Tibial nerve (tissue), 4 donors: ENCODE measurements at regions not wholly inside any gene's neighbourhood (a gene's known extent, or its start where the extent isn't known, plus 50 kb on each side); places are given as distances from the start of the nearest gene placed in this dataset.

Experiments used
- DNase-seq, 2 donors: peaks; one replicate each; pipeline ENCODE4 v3.0.0-alpha.2; 2019; ENCODE audit warnings: low spot score in 2 of 2
- H3K27ac ChIP-seq, 4 donors: fragments of 200-600 bp; sonication (generic) in 3 of 4; one replicate each; pipeline ENCODE4 v1.5.1; 2017 to 2019; ENCODE audit warnings: mild to moderate bottlenecking in 1 of 4
- H3K27me3 ChIP-seq, 2 donors: fragments of 200-600 bp; sonication (generic) in 1 of 2; one replicate each; pipeline versions ENCODE4 v1.5.1 to v1.6.0; 2017 to 2019
- H3K36me3 ChIP-seq, 3 donors: fragments of 200-600 bp; sonication (generic); one replicate each; pipeline ENCODE4 v1.5.1; 2018 to 2019
- H3K4me1 ChIP-seq, 4 donors: fragments of 200-600 bp; sonication (generic) in 3 of 4; one replicate each; pipeline ENCODE4 v1.5.1; 2017 to 2019
- H3K4me3 ChIP-seq, 4 donors: fragments of 200-600 bp; sonication (generic) in 3 of 4; one replicate each; pipeline ENCODE4 v1.5.1; 2017 to 2019; ENCODE audit warnings: mild to moderate bottlenecking in 1 of 4, moderate library complexity in 1 of 4
- H3K9me3 ChIP-seq, 4 donors: fragments of 200-600 bp; sonication (generic) in 3 of 4; one replicate each; pipeline ENCODE4 v1.5.1; 2017 to 2019
- EP300 ChIP-seq, 2 donors: sonication (generic); formaldehyde crosslinking; IDR thresholded peaks; one replicate each; pipeline ENCODE4 v1.6.1; 2017; ENCODE audit warnings: antibody characterized with exemption in 2 of 2, mild to moderate bottlenecking in 1 of 2
- POLR2A ChIP-seq, 2 donors: fragments of 450-650 bp; IDR thresholded peaks; one replicate each; pipeline ENCODE4 v1.6.1; 2017; ENCODE audit warnings: antibody characterized with exemption in 2 of 2, mild to moderate bottlenecking in 2 of 2, moderate library complexity in 2 of 2
- WGBS, 2 donors: methylation state at CpG; one replicate each; pipeline ENCODE4 v1.1.5; 2018; 5-methylcytosine and 5-hydroxymethylcytosine counted together
- TF ChIP-seq, protein P1 (sequence below), 5 experiments: fragments of 200-600 bp in 3 of 5; fragments of 450-650 bp in 2 of 5; sonication (generic) in 3 of 5; IDR thresholded peaks; one replicate each; pipeline ENCODE4 v1.5.1; 2016 to 2019; ENCODE audit warnings: antibody characterized with exemption in 5 of 5, mild to moderate bottlenecking in 3 of 5, moderate library complexity in 2 of 5

DNA sequence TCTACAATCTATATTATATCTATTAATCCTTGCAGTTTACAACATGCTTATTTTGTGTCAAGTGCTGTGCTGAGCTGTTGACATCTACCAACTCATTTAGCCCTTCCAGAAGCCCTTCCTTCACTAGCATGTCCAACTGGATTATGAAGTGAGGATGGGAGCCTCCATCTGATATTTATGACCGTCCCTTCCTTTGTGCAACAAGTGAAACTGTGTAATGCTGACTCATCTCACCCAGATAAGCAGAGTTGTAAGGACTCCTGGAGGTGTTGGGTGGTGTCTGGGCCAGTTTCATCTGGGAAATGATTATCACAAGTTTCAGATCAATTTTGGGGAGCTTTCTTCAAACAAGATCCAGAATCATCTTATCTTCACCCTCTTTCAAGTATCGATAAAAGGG lies 156.6 kb upstream of the ETAA1 start:
- 80 to 85% methylated on average over 2 of the region's 2 CpGs for WGBS, 2 donors
- Histone ChIP-seq H3K27ac (no peak overlapping the region), H3K4me3 (no peak overlapping the region), H3K4me1 (no peaks in the 10 kb centered on the region), H3K36me3 (no peaks in the 10 kb centered on the region), H3K9me3 (no peaks in the 10 kb centered on the region), H3K27me3 (no peaks in the 10 kb centered on the region)
- TF ChIP-seq EP300 (IDR thresholded peaks at IDR 0.05) (no peak), POLR2A (IDR thresholded peaks at IDR 0.05) (no peak)
- TF ChIP-seq, protein P1, sequence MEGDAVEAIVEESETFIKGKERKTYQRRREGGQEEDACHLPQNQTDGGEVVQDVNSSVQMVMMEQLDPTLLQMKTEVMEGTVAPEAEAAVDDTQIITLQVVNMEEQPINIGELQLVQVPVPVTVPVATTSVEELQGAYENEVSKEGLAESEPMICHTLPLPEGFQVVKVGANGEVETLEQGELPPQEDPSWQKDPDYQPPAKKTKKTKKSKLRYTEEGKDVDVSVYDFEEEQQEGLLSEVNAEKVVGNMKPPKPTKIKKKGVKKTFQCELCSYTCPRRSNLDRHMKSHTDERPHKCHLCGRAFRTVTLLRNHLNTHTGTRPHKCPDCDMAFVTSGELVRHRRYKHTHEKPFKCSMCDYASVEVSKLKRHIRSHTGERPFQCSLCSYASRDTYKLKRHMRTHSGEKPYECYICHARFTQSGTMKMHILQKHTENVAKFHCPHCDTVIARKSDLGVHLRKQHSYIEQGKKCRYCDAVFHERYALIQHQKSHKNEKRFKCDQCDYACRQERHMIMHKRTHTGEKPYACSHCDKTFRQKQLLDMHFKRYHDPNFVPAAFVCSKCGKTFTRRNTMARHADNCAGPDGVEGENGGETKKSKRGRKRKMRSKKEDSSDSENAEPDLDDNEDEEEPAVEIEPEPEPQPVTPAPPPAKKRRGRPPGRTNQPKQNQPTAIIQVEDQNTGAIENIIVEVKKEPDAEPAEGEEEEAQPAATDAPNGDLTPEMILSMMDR (IDR thresholded peaks at IDR 0.05) = no peak
- no peak for DNase-seq

DNA sequence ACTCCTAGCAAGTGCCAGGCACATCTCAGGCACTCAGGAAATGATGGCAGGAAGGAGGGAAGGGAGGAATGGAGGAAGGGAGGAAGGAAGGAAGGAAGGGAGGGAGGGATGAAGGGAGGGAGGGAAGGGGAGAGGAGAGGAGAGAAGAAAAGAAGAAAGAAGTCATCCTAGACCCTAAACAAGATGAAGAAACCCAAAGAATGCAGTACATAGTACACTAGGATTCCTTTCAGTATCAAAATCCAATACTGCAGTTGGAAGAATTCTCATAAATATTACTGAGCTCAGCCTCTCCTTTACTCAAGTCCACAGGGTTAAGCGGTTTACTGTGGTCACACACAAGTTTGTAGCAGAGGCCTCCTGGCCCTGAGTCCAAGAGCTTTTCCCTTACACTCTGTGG lies 155.7 kb upstream of the ETAA1 start:
- H3K9me3 ChIP-seq = no peaks in the 10 kb centered on the region
- H3K27ac ChIP-seq = no peak overlapping the region
- no peaks in the 10 kb centered on the region for H3K36me3 ChIP-seq
- no peak overlapping the region for H3K4me3 ChIP-seq
- no peaks in the 10 kb centered on the region for H3K27me3 ChIP-seq
- TF ChIP-seq POLR2A (IDR thresholded peaks at IDR 0.05) (no peak), EP300 (IDR thresholded peaks at IDR 0.05) (no peak)
- TF ChIP-seq, protein P1 (IDR thresholded peaks at IDR 0.05) = no peak
- WGBS, 2 donors = 83% methylated on average over 1 of the region's 1 CpG
- no peaks in the 10 kb centered on the region for H3K4me1 ChIP-seq
- no peak for DNase-seq

DNA sequence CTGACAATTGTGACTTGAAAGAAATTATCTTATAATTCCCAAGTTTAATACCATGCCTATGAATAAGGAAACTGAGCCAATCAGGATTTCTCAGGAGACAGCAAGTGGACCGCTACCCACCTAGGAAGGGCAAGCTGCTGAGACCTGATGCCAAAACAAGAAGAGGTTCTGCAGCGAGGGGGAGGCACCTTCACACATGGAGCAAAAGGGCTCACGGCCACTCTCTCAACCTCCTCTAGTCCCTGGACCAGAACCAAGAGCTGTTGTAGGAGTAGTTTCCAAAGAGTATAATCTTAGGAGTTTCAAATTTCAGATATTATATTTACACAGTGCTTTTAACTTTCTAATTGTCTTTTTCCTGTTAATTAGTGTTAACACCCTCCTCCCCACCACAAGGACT lies 154.7 kb upstream of the ETAA1 start:
- no peak overlapping the region for H3K4me3 ChIP-seq
- no peaks in the 10 kb centered on the region for H3K9me3 ChIP-seq
- WGBS, 2 donors = 77 to 79% methylated on average over 3 of the region's 3 CpGs

DNA sequence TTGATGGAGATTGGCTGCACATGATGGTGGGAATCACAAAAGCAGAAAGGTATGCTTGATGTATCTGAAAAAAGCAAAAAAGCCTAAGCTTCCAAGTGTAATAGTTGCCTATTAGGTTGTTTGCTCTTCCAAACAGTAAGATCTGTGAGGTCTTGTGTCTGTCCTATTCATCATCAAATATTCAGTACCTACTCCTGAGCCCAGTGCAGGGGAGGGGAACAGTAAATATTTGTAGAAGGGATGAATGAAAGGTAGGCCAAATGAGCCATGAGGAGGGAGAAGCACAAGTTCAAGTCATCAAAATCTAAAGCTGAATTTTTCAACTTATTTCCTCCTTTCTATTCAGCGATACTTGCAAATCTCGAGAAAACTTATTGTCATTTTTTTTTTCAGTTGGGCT lies 153.2 kb upstream of the ETAA1 start:
- H3K27ac ChIP-seq = no peak overlapping the region
- WGBS, 2 donors = 86 to 95% methylated on average over 2 of the region's 2 CpGs
- no peaks in the 10 kb centered on the region for H3K36me3 ChIP-seq

More for the DNA sequence above, 154.7 kb upstream of the ETAA1 start:
- H3K27ac ChIP-seq = no peak overlapping the region
- no peaks in the 10 kb centered on the region for H3K4me1 ChIP-seq
- TF ChIP-seq POLR2A (IDR thresholded peaks at IDR 0.05) (no peak), EP300 (IDR thresholded peaks at IDR 0.05) (no peak)
- TF ChIP-seq, protein P1 (IDR thresholded peaks at IDR 0.05) = no peak
- DNase-seq = no peak
- H3K27me3 ChIP-seq = no peaks in the 10 kb centered on the region
- no peaks in the 10 kb centered on the region for H3K36me3 ChIP-seq

DNA sequence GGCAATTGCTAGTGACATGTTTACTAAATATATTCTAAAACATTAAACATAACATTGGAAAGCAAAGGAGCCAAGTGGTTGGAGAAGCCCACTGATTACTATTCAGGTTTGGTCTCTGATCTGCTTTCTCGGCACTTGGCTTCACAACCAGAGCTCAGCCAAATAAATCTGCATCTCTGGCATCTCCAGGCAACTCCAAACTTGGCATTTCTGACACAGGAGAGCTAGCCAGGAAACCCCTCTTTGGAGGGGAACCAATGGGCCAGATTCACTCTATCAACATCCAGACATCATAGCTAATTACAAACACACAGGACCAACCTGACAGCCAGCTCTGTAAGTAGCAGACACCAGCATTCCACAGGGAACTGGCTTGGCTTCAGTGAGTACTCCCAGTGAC lies 150.3 kb upstream of the ETAA1 start:
- no peaks in the 10 kb centered on the region for H3K36me3 ChIP-seq
- no peak for DNase-seq
- 82 to 86% methylated on average over 1 of the region's 1 CpG for WGBS, 2 donors
- H3K27me3 ChIP-seq = no peaks in the 10 kb centered on the region
- no peaks in the 10 kb centered on the region for H3K4me1 ChIP-seq
- no peak overlapping the region for H3K27ac ChIP-seq
- H3K9me3 ChIP-seq = no peaks in the 10 kb centered on the region
- H3K4me3 ChIP-seq = no peak overlapping the region
- TF ChIP-seq, protein P1 (IDR thresholded peaks at IDR 0.05) = no peak
- no peak for TF ChIP-seq EP300 (IDR thresholded peaks at IDR 0.05)
- no peak for TF ChIP-seq POLR2A (IDR thresholded peaks at IDR 0.05)

More for the DNA sequence above, 153.2 kb upstream of the ETAA1 start:
- no peak overlapping the region for H3K4me3 ChIP-seq
- no peaks in the 10 kb centered on the region for H3K27me3 ChIP-seq
- H3K9me3 ChIP-seq = no peaks in the 10 kb centered on the region
- DNase-seq = no peak
- TF ChIP-seq POLR2A (IDR thresholded peaks at IDR 0.05) = no peak
- TF ChIP-seq EP300 (IDR thresholded peaks at IDR 0.05) = no peak
- TF ChIP-seq, protein P1 (IDR thresholded peaks at IDR 0.05) = no peak
- H3K4me1 ChIP-seq = no peaks in the 10 kb centered on the region
